Activated CD4-positive, CD25-positive, alpha-beta regulatory T cell (primary cell): ENCODE measurements at regions not wholly inside any gene's neighbourhood (a gene's known extent, or its start where the extent isn't known, plus 50 kb on each side); places are given as distances from the start of the nearest gene placed in this dataset.
"Not testable (repeated sequence)": the region's sequence is repeated elsewhere in the genome, so short reads cannot be mapped to it uniquely, and the experiment has no call there.

ENCODE experiments used
- DNase-seq, 4 experiments: peaks; one replicate each; lab custom pipeline; 2025; lab: John Stamatoyannopoulos, UW

DNA sequence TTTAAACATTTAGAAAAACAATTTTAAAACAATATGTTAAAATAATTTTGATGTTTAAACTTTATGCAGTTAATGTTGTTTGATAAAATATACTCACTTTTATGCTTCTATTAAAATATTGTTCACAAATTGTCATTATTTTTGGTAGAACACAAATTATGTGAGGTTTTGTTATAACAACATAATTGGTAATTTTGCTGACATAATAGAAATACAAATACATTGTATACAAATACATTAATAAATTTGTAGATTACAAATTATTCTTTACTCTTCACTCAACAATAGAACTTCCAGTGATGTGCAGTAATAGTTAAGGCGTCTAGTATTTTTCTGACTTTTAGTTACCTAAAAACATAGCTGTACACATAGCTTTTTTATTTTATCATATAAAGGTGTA is 1472.4 kb upstream of the ADGRL3 start:
- DNase-seq, result no peak

DNA sequence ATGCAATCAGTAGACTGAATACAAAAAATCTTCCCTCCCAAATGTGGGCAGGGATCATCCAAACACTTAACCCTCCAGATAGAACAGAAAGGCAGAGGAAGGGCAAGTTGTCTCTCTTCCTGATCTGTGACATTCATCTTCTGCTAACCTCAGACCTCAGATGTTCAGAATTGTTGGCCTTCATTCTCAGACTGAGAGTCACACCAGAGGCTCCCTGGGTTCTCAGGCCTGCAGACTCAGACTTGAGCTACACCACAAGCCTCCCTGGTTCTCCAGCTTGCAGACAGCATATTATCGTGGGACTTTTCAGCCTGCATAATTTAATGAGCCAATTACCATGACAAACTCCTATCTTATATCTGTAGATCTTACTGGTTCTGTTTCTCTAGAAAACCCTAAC is 1471.6 kb upstream of the ADGRL3 start:
- DNase-seq, result no peak

- no peak for DNase-seq
These were observed 1470.8 kb upstream of the ADGRL3 start for GRCh38 chr4:59729321-59729720.

DNA sequence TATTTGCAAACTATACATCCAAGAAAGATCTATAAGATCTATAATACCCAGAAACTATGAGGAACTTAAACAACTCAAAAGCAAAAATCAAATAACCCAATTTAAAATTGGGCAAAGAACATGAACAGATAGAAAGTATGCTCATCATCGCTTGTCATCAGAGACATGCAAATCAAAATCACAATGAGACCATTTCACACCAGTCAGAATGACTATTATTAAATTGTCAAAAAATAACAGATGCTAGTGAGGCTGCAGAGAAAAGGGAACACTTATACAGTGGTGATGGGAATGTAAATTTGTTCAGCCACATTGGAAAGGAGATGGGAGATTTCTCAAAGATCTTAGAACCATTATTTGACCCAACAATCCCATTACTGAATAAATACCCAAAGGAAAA is 1451.7 kb upstream of the ADGRL3 start:
- no peak for DNase-seq

GRCh38 chr4:59759082-59759825 is 1440.9 kb upstream of the ADGRL3 start:
- DNase-seq, result no peak

DNA sequence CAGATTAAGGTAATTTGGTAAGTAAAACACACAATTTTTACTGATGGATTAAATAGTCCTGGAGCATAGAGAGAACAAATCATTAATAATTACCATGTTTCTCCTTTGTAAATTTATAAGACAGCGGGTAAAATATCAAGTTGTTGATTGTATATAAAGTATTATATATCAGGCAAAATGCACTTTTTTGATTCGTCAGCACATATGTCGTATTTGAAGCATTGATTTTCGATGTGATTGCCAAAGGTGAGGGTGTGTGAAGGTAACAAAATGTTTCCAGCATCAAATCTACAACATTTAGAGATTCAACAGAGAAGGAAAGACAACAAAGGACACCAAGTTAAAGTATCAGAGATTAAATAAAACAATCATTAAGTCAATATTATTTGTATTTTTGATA is 1437.8 kb upstream of the ADGRL3 start:
- no peak for DNase-seq

DNA sequence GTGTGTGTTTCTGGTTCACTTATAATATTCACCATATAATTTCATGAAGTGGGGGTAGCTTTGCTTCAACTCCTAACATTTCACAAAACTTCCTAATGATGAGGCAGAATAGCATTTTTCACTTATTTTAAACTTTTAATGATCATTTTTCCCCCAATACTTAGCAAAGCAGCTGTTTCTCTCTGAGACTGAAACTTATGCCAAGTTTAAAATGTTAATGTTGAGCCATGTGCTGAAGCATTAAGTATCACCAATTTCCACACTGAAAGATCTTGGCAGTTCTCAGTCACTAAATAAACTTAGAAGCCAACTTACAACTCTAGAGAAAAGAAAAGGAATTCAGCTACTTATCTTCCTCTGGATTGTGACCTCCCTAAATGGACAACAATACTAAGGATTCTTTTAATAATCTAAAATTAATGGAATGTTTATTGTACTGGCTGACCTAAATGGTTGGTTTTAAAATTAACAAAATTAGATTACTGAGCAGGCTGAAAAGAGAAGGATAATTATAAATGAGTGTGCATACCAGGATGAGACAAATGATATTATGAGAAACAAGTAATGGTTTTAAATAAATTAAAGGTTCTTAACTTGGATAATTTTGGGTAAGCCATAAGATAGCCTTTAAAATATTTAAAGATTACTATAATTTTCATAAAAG is 1429.4 kb upstream of the ADGRL3 start:
- DNase-seq, result no peak

DNA sequence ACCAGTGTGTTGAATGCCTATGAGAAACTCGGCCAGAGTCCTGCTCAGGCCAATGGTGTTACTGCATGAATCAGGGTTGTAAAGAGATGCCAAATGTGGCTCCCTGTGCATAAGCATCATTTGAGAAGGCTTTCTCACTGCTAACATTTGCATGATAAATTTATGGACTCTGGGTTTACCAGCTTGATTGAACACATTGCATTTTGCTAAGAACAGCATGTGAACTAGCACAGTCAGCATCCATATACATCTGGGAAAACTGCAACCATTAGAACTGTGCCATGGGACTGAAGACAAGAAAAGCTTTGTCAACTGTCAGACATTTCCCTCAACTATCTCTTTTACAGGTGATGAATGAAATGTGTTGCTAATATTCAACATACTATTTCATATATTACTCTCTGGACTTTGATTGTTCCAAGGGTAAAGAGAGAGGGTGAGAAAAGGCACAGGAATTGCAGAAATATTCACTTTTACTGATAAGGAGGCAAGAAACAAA is 1427.4 kb upstream of the ADGRL3 start:
- no peak for DNase-seq

GRCh38 chr4:59780271-59780670 is 1419.9 kb upstream of the ADGRL3 start:
- DNase-seq, result not testable (repeated sequence)

- DNase-seq, result no peak
These were observed 1395.0 kb upstream of the ADGRL3 start for GRCh38 chr4:59805176-59805575.

DNA sequence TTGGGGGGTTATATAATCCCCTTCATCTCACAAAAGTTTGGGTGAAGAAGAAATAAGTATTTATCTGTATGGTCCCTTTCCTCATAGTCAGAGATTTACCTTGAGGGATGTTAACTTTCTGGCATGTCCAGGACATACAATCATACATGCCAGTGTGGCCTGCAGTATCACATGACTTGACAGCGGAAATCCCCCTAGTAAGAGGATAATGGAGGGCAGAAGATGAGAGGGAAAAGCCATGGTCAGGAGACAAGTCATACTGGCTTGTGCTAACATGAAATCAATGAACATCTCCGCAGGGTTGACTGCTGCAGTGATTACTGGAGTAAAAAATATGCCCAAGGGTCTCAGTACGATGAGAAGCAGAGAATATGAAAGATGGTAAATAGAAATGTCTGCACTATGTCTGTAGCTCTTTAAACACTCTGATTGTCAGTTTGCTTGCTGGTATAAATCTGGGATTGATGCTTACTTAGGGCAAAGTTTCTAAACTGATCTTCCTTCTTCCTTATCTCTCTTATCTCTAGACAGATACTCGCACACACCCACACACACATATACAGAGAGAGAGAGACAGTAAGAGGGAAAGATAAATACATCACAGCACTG is 1385.6 kb upstream of the ADGRL3 start:
- DNase-seq, result no peak

DNA sequence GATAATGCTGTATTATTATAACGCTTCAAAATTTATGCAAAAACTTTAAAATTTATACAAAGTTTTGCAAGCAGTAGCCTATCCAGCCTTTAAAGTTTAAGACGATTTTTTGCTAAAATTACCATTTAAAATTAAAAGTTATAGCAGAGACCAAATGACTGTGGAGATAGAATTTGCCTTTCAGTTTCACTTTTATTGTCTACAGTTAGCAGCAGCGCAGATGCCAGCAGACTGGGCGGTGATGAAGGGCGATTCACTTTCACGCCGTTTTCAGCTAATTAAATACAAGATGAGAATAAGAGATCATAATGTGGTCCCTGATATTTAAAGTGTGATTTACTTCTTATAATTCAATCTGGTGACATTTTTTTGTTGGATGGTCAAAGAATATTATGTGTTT is 1381.5 kb upstream of the ADGRL3 start:
- DNase-seq, result no peak

DNA sequence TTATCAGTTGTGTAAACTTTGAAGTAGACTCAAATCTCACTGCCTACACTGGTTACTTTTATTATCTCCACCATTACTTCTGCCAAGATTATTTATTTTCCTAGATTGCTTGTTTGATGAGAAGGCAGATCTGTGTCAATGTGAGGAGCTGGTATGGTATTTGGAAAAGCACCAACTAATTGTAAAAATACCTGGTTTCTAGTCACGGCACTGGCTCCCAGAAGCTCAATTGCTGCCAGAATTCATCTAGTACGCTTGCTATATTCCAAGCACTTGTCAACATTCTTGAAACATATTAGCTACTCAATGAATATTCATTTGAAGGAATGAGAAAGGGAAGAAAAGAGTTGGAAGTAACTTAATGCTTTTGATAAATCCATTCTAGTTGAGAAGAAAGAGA is 1376.8 kb upstream of the ADGRL3 start:
- DNase-seq, result no peak

DNA sequence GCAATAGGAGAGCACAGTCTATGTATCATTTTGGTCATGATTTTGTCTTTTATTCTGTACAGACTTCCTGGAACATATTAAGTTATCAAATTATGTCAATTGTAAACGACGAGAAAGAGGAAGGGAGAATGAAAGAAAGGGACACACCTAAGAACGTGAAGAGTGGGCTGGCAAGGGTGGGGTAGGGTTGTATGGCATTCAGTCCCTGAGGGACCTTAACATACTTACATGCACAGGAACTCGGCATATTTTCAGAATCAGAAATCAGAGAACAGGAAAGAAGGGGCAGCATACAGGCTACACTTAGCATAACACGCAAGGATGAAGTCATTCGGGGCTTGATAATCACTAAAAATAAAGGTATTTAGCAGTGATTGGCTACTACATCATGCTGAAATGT is 1375.0 kb upstream of the ADGRL3 start:
- no peak for DNase-seq

GRCh38 chr4:59831746-59832145 is 1368.4 kb upstream of the ADGRL3 start:
- no peak for DNase-seq

DNA sequence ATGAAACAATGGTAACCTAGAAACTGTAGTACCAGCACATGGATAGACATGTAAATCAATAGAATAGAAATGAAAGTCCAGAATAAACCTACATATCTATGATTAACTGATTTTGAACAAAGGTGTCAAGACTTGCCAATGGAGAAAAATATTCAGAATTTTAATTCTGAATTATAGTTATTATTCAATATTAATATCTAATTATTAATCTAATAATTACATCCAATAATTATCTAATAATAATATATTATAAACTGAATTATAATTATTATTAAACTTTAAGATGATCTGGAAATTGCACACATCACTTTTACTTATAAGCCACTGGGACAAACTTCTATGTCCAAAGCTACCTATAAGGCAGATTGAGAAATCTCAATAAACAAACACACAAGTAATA is 1365.2 kb upstream of the ADGRL3 start:
- DNase-seq, result no peak

GRCh38 chr4:59837751-59838150 is 1362.4 kb upstream of the ADGRL3 start:
- DNase-seq, result no peak

DNA sequence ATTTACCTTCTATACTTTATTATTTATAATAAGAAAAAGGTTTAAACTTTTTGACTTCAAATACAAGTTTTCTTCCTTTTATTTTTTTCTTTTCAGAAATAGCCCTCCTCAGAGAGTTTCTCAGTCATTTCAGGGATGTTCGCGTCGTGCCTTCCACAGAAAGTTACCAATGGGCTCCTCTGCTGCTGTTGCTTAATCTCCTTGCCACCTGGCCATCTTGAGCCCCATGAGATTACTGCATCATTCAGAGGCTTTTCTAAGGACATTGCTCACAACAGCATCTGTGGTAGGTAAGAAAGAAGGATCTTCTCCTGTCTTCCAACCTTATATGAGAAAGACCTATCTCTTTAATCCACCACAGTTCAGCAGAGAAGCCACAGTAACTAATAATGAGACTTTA is 1361.9 kb upstream of the ADGRL3 start:
- DNase-seq, result no peak

DNA sequence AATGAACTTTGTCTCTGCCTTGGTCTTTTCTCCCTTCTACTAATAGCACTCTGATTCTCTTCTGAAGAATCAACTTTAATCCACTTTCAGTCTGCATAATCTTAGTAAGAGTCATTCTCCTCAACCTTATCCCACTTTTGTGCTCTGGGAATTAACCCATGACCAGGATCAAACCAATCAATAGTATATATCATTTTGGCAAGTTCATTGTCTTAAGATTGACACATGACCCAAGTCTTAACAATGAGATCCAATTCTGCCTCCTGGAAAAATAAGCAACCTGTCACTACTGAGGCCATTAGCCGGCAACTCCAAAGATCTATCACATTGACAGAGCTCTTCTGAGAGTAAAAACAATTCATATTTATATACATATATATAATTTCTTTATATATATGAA is 1358.4 kb upstream of the ADGRL3 start:
- no peak for DNase-seq

GRCh38 chr4:59848457-59848856 is 1351.7 kb upstream of the ADGRL3 start:
- DNase-seq, result no peak

DNA sequence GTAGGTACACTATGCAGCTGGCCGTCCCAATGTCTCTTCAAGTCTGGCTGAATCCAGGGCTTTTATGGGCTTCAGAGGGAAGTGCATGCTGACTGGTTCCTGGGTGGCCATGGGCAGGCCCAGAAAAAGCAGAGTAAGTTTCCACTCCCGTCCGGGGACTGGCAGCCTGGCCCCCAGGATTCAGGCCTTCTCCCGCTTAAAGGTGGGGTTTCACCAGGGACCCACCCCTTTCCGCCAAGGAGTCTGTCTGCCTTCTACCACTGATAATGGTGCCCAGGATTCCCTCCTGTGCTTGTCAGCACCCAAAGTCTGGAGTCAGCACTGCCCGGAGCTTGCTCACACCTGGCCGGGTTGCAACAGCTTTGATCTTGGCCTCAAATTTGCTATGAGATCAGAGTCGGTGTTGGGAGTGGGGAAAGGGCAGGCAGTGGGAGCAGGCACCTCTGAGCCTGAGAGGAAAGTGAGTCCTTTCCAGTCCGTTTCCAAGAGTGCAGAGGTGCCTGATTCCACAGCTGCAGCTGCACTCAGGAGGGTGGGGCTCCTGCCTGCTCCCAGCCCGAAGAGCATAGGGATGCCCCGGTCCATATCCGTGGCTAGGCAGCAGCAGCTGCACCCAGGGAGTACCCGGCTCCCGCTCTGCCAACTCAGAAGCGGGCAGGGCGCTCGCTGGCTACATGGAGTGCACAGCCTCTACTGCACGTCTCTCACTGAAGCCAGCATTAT is 1344.3 kb upstream of the ADGRL3 start:
- DNase-seq, result no peak

GRCh38 chr4:59869056-59869455 is 1331.1 kb upstream of the ADGRL3 start:
- DNase-seq, result no peak

DNA sequence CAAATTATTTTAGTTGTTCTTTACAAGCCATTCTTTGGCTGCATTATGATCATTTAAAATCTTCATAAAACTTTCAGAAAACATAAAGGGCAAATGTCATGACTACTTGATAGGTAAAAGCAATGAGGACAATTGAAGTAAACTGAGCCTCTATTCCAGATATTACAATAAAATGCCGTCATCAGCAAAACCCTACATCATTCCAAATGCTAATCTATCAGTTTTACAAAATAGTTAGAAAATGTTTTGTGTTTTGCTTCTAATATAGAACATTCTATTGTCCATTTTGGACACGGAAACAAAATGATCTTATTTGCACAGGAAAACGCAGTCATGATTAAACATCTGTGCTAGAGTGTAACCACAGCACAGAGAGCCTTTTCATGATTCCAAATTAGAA is 1330.6 kb upstream of the ADGRL3 start:
- no peak for DNase-seq
